Ascending aorta (tissue), 2 donors: ENCODE measurements at regions not wholly inside any gene's neighbourhood (a gene's known extent, or its start where the extent isn't known, plus 50 kb on each side); places are given as distances from the start of the nearest gene placed in this dataset.
"Not testable (repeated sequence)": the region's sequence is repeated elsewhere in the genome, so short reads cannot be mapped to it uniquely, and the experiment has no call there.

Experiments
- DNase-seq, 2 donors: peaks; one replicate each; pipeline ENCODE4 v3.0.0-alpha.2; 2019; ENCODE audit warnings: low spot score in 2 of 2
- H3K27ac ChIP-seq, 2 donors: fragments of 200-600 bp; sonication (generic); one replicate each; pipeline ENCODE4 v1.5.1; 2016 to 2017; ENCODE audit warnings: mild to moderate bottlenecking in 1 of 2
- H3K27me3 ChIP-seq: fragments of 200-600 bp; sonication (generic); one replicate; pipeline ENCODE4 v1.5.1; 2017
- H3K36me3 ChIP-seq, 2 donors: fragments of 200-600 bp; sonication (generic); one replicate each; pipeline ENCODE4 v1.5.1; 2016
- H3K4me1 ChIP-seq, 2 donors: fragments of 200-600 bp; sonication (generic); one replicate each; pipeline ENCODE4 v1.5.1; 2016 to 2017; ENCODE audit warnings: mild to moderate bottlenecking in 1 of 2
- H3K4me3 ChIP-seq, 2 donors: fragments of 200-600 bp; sonication (generic); one replicate each; pipeline ENCODE4 v1.5.1; 2016 to 2017; ENCODE audit warnings: mild to moderate bottlenecking in 1 of 2
- H3K9me3 ChIP-seq, 2 donors: fragments of 200-600 bp; sonication (generic); one replicate each; pipeline ENCODE4 v1.5.1; 2016
- CTCF ChIP-seq, 3 experiments: fragments of 200-600 bp in 2 of 3; fragments of 450-650 bp in 1 of 3; sonication (generic) in 2 of 3; IDR thresholded peaks; one replicate each; pipeline ENCODE4 v1.5.1; 2016 to 2019; ENCODE audit warnings: antibody characterized with exemption in 3 of 3, mild to moderate bottlenecking in 1 of 3, moderate library complexity in 1 of 3
- intact Hi-C: fragments of 100-400 bp; cut with DNase I; formaldehyde crosslinking; loops from one replicate; pipeline ENCODE4 v1.15.1; 2023

GRCh38 chr5:6296524-6296923 is 81.8 kb downstream of the MED10 start:
- Histone ChIP-seq H3K27me3 (no peaks in the 10 kb centered on the region), H3K4me3 (no peak overlapping the region), H3K9me3 (peaks cover 0 to 3% of the 10 kb centered on the region in 2 donors), H3K36me3 (no peaks in the 10 kb centered on the region), H3K27ac (no peak overlapping the region), H3K4me1 (no peaks in the 10 kb centered on the region)
- intact Hi-C loops: no loop called here
- DNase-seq: no peak
- no peak for TF ChIP-seq CTCF (IDR thresholded peaks at IDR 0.05)

- H3K27ac ChIP-seq: no peak overlapping the region
- peak in 1 of 3 experiments; percentile 23 for TF ChIP-seq CTCF (IDR thresholded peaks at IDR 0.05)
- H3K4me1 ChIP-seq: no peaks in the 10 kb centered on the region
- no peaks in the 10 kb centered on the region for H3K36me3 ChIP-seq
- H3K4me3 ChIP-seq: no peak overlapping the region
- no peaks in the 10 kb centered on the region for H3K27me3 ChIP-seq
- H3K9me3 ChIP-seq: peaks cover 0 to 3% of the 10 kb centered on the region in 2 donors
- intact Hi-C loops: loop anchor here (2.0 kb wide), 1 partner anchor 287 kb away; no protein-coding TSS in a partner anchor
- no peak for DNase-seq
Measured at GRCh38 chr5:6291961-6292360, 86.4 kb downstream of the MED10 start.

GRCh38 chr5:6289239-6289638 is 89.1 kb downstream of the MED10 start:
- H3K4me3 ChIP-seq: no peak overlapping the region
- no peaks in the 10 kb centered on the region for H3K27me3 ChIP-seq
- DNase-seq: no peak
- intact Hi-C loops: no loop called here
- H3K27ac ChIP-seq: no peak overlapping the region
- TF ChIP-seq CTCF (IDR thresholded peaks at IDR 0.05): no peak
- no peaks in the 10 kb centered on the region for H3K4me1 ChIP-seq
- no peaks in the 10 kb centered on the region for H3K36me3 ChIP-seq
- no peaks in the 10 kb centered on the region for H3K9me3 ChIP-seq

GRCh38 chr5:6287176-6287575 is 91.2 kb downstream of the MED10 start:
- intact Hi-C loops: no loop called here
- H3K4me3 ChIP-seq: no peak overlapping the region
- H3K36me3 ChIP-seq: no peaks in the 10 kb centered on the region
- no peaks in the 10 kb centered on the region for H3K9me3 ChIP-seq
- H3K27ac ChIP-seq: no peak overlapping the region
- no peak for TF ChIP-seq CTCF (IDR thresholded peaks at IDR 0.05)
- no peaks in the 10 kb centered on the region for H3K4me1 ChIP-seq
- H3K27me3 ChIP-seq: no peaks in the 10 kb centered on the region
- no peak for DNase-seq

GRCh38 chr5:6286404-6286803 is 91.9 kb downstream of the MED10 start:
- H3K27me3 ChIP-seq: no peaks in the 10 kb centered on the region
- H3K9me3 ChIP-seq: no peaks in the 10 kb centered on the region
- no peak overlapping the region for H3K4me3 ChIP-seq
- no peaks in the 10 kb centered on the region for H3K36me3 ChIP-seq
- TF ChIP-seq CTCF (IDR thresholded peaks at IDR 0.05): no peak
- intact Hi-C loops: no loop called here
- H3K27ac ChIP-seq: no peak overlapping the region
- DNase-seq: no peak
- H3K4me1 ChIP-seq: no peaks in the 10 kb centered on the region

GRCh38 chr5:6284491-6284890 is 93.9 kb downstream of the MED10 start:
- H3K9me3 ChIP-seq, H3K27me3 ChIP-seq, DNase-seq, intact Hi-C loops, H3K36me3 ChIP-seq, H3K4me3 ChIP-seq, H3K4me1 ChIP-seq, H3K27ac ChIP-seq: not testable (repeated sequence)
